Neuron (in vitro differentiated cells): ENCODE measurements at regions not wholly inside any gene's neighbourhood (a gene's known extent, or its start where the extent isn't known, plus 50 kb on each side); places are given as distances from the start of the nearest gene placed in this dataset.

ENCODE experiments used
- H2AFZ ChIP-seq: one replicate; pipeline ENCODE4 v1.6.1; 2013; ENCODE audit warnings: low read depth, mild to moderate bottlenecking, inconsistent platforms, low read length, moderate library complexity
- H3K27me3 ChIP-seq: one replicate; pipeline ENCODE4 v1.6.1; 2013; ENCODE audit warnings: low read length; ENCODE audit not compliant: insufficient read depth
- H3K36me3 ChIP-seq: one replicate; pipeline ENCODE4 v1.6.1; 2013; ENCODE audit warnings: low read length; ENCODE audit not compliant: insufficient read depth
- H3K4me1 ChIP-seq: one replicate; pipeline ENCODE4 v1.6.1; 2013; ENCODE audit warnings: low read length; ENCODE audit not compliant: insufficient read depth
- H3K4me3 ChIP-seq: 2 replicates; pipeline ENCODE4 v1.5.1; 2013; ENCODE audit warnings: mild to moderate bottlenecking, low read length, moderate library complexity
- H3K9me3 ChIP-seq: one replicate; pipeline ENCODE4 v1.6.1; 2013; ENCODE audit warnings: low read length

GRCh38 chr13:73580513-73581267, 521.9 kb downstream of the KLF5 start:
- Histone ChIP-seq H3K9me3 (no peaks in the 10 kb centered on the region), H3K4me3 (no peak overlapping the region), H3K4me1 (no peaks in the 10 kb centered on the region), H3K27me3 (no peaks in the 10 kb centered on the region), H3K36me3 (no peaks in the 10 kb centered on the region), H2AFZ (no peak overlapping the region)

- Histone ChIP-seq H3K27me3 (no peaks in the 10 kb centered on the region), H3K4me3 (no peak overlapping the region), H2AFZ (no peak overlapping the region), H3K9me3 (no peaks in the 10 kb centered on the region), H3K4me1 (no peaks in the 10 kb centered on the region), H3K36me3 (no peaks in the 10 kb centered on the region)
Observed at GRCh38 chr13:73579574-73580274, 520.9 kb downstream of the KLF5 start.

GRCh38 chr13:73578251-73578875, 519.6 kb downstream of the KLF5 start:
- Histone ChIP-seq H3K4me1 (no peaks in the 10 kb centered on the region), H3K4me3 (no peak overlapping the region), H2AFZ (no peak overlapping the region), H3K27me3 (no peaks in the 10 kb centered on the region), H3K36me3 (no peaks in the 10 kb centered on the region), H3K9me3 (no peaks in the 10 kb centered on the region)

GRCh38 chr13:73576291-73576690, 517.5 kb downstream of the KLF5 start:
- Histone ChIP-seq H3K4me1 (no peaks in the 10 kb centered on the region), H2AFZ (no peak overlapping the region), H3K36me3 (no peaks in the 10 kb centered on the region), H3K4me3 (no peak overlapping the region), H3K27me3 (no peaks in the 10 kb centered on the region), H3K9me3 (no peaks in the 10 kb centered on the region)

GRCh38 chr13:73572824-73573223, 514.0 kb downstream of the KLF5 start:
- H2AFZ ChIP-seq = no peak overlapping the region
- no peak overlapping the region for H3K4me3 ChIP-seq
- no peaks in the 10 kb centered on the region for H3K36me3 ChIP-seq
- no peaks in the 10 kb centered on the region for H3K27me3 ChIP-seq
- no peaks in the 10 kb centered on the region for H3K9me3 ChIP-seq
- H3K4me1 ChIP-seq = no peaks in the 10 kb centered on the region

- H3K4me1 ChIP-seq = no peaks in the 10 kb centered on the region
- H3K9me3 ChIP-seq = no peaks in the 10 kb centered on the region
- no peaks in the 10 kb centered on the region for H3K27me3 ChIP-seq
- H3K4me3 ChIP-seq = no peak overlapping the region
- H2AFZ ChIP-seq = no peak overlapping the region
- H3K36me3 ChIP-seq = no peaks in the 10 kb centered on the region
Observed at GRCh38 chr13:73571376-73571775, 512.6 kb downstream of the KLF5 start.

DNA sequence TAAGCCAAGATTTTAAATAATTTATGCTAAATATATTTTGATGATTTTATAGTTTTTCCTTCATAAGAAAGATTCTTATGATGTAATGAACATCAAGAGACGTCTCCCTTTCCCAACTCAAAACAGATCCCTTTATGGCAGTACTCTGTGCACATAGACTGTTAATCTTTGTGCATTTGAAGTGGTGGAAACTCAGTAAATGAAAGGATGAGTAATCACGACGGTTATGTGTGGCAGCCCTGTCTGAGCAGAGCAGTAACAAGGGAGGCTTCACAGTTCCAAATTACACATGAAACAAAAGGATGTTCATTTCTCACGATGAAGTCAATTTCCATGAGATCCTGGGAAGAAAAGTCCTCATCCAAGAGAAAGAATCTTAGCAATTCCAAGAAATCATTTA, 498.1 kb downstream of the KLF5 start:
- H3K4me1 ChIP-seq = no peaks in the 10 kb centered on the region
- H3K4me3 ChIP-seq = no peak overlapping the region
- H2AFZ ChIP-seq = no peak overlapping the region
- no peaks in the 10 kb centered on the region for H3K36me3 ChIP-seq
- no peaks in the 10 kb centered on the region for H3K9me3 ChIP-seq
- H3K27me3 ChIP-seq = no peaks in the 10 kb centered on the region

DNA sequence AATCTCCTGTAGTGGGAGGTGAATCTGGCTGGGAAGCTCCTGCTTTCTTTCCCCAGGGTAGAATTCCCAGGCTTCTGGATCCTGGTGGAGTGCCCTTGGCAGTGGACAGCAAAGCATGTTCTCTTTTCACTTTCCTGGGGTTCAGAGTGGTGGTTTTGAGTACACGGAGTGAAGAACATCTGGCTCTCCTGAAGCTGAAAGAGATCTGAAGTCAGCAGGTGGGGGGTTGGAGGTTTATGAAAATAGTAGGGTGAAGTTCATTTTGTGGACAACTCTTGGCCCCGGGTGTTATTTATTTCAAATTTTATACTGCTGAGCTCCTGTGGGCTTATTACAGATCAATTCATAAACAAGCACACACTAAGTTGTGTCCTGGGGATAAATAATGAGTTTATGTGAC, 497.3 kb downstream of the KLF5 start:
- Histone ChIP-seq H3K27me3 (no peaks in the 10 kb centered on the region), H3K9me3 (no peaks in the 10 kb centered on the region), H3K4me3 (no peak overlapping the region), H2AFZ (no peak overlapping the region), H3K4me1 (no peaks in the 10 kb centered on the region), H3K36me3 (no peaks in the 10 kb centered on the region)

DNA sequence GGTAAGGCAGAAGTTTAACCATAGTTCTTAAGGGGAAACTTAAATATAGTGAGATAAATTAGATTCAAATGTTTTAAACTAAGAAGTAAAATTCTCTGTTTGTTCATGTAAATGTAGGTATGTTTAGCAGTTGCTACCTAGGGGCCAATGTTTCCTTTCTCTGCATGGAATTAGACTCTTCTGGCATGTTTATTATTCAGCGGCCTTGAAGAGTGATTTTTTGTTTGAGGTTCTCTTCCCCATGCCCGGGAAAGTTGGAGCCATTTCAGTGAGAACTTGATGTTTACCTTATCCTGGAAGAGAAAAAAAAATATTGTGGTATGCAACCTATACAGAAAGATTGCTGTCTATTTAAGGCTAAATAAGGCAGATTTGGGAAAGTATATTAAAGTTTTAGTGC, 492.9 kb downstream of the KLF5 start:
- Histone ChIP-seq H3K27me3 (no peaks in the 10 kb centered on the region), H2AFZ (no peak overlapping the region), H3K9me3 (no peaks in the 10 kb centered on the region), H3K4me1 (peaks cover 8% of the 10 kb centered on the region), H3K4me3 (no peak overlapping the region), H3K36me3 (no peaks in the 10 kb centered on the region)

DNA sequence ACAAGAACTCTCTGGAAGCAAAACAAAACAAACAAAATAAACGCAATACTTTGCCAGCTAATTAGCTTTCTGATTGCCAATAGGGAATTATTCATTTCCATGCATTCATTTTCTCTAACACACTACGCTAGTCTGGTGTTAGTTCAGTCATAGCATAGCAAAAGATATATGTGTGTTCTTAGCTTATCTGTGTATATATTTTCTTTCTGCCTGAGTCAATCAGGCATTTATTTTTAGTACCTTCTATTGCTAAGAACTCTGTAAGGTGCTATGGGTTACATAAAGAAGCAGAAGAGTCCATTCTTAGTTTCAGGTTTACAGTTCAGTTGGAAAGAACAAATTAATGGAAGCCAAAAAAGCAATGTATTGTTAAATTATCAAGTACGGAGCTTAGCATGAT, 490.9 kb downstream of the KLF5 start:
- Histone ChIP-seq H3K4me3 (no peak overlapping the region), H2AFZ (no peak overlapping the region), H3K36me3 (no peaks in the 10 kb centered on the region), H3K9me3 (no peaks in the 10 kb centered on the region), H3K27me3 (no peaks in the 10 kb centered on the region), H3K4me1 (peaks cover 8% of the 10 kb centered on the region)

DNA sequence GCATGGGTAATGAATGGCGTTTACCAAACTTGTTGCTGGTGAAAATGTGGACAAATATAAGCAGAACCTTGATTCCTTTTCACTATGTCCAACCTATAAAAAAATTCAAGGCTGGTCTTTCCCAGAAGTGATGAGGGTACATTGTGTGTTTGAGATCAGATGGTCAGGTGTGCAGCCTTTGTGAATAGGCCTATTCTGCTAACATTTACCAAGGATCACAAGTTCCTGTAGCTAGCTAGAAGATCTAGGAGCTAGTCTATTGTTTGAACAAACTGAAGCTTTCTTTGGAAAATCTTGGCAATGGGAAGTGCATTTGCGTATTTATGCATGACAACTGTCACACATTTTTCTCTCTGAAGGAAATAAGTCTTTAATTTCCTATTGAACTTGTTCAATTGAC, 489.6 kb downstream of the KLF5 start:
- Histone ChIP-seq H3K27me3 (no peaks in the 10 kb centered on the region), H3K36me3 (no peaks in the 10 kb centered on the region), H3K9me3 (no peaks in the 10 kb centered on the region), H2AFZ (no peak overlapping the region), H3K4me3 (no peak overlapping the region), H3K4me1 (peaks cover 8% of the 10 kb centered on the region)

DNA sequence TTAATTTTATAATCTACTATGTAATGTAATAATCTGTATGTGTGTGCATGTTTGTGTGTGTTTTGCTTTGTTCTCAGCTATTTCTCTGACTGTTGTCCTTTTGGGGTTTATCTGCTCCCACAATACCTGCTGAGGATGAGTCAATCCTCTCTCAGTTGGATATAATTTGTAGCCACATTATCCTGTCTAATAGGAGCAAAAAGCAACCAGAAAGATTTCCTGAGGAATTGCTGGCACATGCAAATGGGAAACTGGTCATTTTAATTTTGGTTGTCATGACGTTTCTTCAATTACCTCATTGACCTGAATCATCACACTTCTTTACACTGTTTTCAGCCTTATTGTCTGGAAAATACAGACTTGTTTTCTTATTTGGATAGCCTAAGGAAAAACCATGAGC, 488.4 kb downstream of the KLF5 start:
- no peak overlapping the region for H3K4me3 ChIP-seq
- peaks cover 8% of the 10 kb centered on the region for H3K4me1 ChIP-seq
- H3K9me3 ChIP-seq = no peaks in the 10 kb centered on the region
- H3K27me3 ChIP-seq = no peaks in the 10 kb centered on the region
- no peak overlapping the region for H2AFZ ChIP-seq
- H3K36me3 ChIP-seq = no peaks in the 10 kb centered on the region

GRCh38 chr13:73544175-73544574, 485.4 kb downstream of the KLF5 start:
- Histone ChIP-seq H3K36me3 (no peaks in the 10 kb centered on the region), H3K4me3 (no peak overlapping the region), H3K9me3 (no peaks in the 10 kb centered on the region), H3K27me3 (no peaks in the 10 kb centered on the region), H2AFZ (no peak overlapping the region), H3K4me1 (peaks cover 8% of the 10 kb centered on the region)
